22Rv1 (cell line): ENCODE measurements at regions not wholly inside any gene's neighbourhood (a gene's known extent, or its start where the extent isn't known, plus 50 kb on each side); places are given as distances from the start of the nearest gene placed in this dataset.
"Not testable (repeated sequence)": the region's sequence is repeated elsewhere in the genome, so short reads cannot be mapped to it uniquely, and the experiment has no call there.

Experiments used
- H3K27ac ChIP-seq: fragments of 450-650 bp; 2 replicates; pipeline ENCODE4 v1.5.1; 2017
- ZFX ChIP-seq: fragments of 450-650 bp; IDR thresholded peaks from 2 replicates; pipeline ENCODE4 v1.6.1; 2017; ENCODE audit warnings: antibody characterized with exemption, borderline replicate concordance
- TF ChIP-seq, protein P1 (sequence below): fragments of 450-650 bp; IDR thresholded peaks from 2 replicates; pipeline ENCODE4 v1.5.1; 2017; ENCODE audit warnings: mild to moderate bottlenecking

DNA sequence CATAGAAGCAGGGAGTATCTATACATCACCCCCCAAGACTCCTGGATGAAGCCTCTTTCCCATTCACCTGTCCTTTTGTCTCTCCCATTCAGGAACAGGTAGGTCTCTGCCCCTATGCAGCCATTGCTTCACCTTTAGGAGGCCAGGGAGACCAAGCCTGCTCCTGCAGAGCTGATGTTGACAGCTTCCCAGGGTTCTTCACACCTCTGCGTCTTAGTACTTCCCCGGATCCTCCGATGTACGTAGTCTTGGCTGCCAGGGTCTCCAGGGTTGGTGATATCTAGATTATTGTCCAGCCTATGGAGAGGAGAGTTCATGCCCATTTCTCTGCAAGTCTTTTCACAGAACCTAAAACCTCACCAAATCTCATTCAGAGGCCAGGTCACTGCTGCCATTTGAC, 365.7 kb upstream of the KLF6 start:
- no peak overlapping the region for H3K27ac ChIP-seq
- no peak for TF ChIP-seq ZFX
- TF ChIP-seq, protein P1, sequence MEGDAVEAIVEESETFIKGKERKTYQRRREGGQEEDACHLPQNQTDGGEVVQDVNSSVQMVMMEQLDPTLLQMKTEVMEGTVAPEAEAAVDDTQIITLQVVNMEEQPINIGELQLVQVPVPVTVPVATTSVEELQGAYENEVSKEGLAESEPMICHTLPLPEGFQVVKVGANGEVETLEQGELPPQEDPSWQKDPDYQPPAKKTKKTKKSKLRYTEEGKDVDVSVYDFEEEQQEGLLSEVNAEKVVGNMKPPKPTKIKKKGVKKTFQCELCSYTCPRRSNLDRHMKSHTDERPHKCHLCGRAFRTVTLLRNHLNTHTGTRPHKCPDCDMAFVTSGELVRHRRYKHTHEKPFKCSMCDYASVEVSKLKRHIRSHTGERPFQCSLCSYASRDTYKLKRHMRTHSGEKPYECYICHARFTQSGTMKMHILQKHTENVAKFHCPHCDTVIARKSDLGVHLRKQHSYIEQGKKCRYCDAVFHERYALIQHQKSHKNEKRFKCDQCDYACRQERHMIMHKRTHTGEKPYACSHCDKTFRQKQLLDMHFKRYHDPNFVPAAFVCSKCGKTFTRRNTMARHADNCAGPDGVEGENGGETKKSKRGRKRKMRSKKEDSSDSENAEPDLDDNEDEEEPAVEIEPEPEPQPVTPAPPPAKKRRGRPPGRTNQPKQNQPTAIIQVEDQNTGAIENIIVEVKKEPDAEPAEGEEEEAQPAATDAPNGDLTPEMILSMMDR = no peak

- not testable (repeated sequence) for H3K27ac ChIP-seq
Observed at GRCh38 chr10:4149460-4149859, 364.5 kb upstream of the KLF6 start.

- no peak overlapping the region for H3K27ac ChIP-seq
- no peak for TF ChIP-seq ZFX
- TF ChIP-seq, protein P1 = no peak
Observed at GRCh38 chr10:4147245-4147644, 362.2 kb upstream of the KLF6 start.

DNA sequence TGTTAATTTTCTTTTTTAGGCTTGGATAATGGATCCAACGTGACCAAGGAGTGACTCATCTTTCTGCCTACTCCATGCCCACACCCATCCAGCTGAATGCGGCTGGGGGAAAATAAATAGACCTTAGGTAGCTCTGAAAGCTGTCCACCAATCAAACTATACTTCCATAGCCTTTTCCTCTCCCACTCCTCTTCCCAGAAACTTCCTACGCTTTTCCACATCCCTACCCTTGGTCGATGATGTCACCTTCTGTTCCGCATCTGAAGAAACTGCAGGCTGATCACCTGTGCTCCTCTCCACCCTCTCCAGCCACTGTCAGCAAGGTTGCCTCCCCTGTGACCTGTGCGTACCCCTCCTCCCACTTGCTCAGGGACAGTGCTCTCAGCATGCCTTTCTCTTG, 359.8 kb upstream of the KLF6 start:
- H3K27ac ChIP-seq = no peak overlapping the region
- no peak for TF ChIP-seq ZFX
- TF ChIP-seq, protein P1 = no peak

GRCh38 chr10:4141471-4141870, 356.5 kb upstream of the KLF6 start:
- TF ChIP-seq, protein P1 = no peak
- TF ChIP-seq ZFX = no peak
- no peak overlapping the region for H3K27ac ChIP-seq

- TF ChIP-seq ZFX = no peak
- TF ChIP-seq, protein P1 = no peak
- H3K27ac ChIP-seq = no peak overlapping the region
Observed at GRCh38 chr10:4138146-4138721, 353.2 kb upstream of the KLF6 start.

DNA sequence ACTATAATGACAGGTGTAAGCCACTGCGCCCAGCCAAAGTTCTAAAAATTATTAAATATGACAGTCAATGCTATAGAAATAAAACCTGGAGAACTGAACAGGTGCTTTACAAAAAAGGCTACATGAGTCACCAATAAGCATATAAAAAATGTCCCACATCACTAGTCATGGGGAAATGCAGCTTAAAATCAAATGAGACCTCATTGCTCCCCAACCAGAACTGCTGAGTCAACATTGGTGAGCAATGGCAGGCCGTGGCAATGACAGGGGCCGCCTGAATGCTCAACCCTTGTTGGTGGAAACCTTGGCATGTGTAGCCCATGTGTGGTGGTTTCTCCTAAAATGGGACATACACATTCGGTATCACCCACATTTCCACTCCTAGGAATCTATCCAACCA, 352.3 kb upstream of the KLF6 start:
- H3K27ac ChIP-seq = no peak overlapping the region
- TF ChIP-seq, protein P1 = no peak
- no peak for TF ChIP-seq ZFX

DNA sequence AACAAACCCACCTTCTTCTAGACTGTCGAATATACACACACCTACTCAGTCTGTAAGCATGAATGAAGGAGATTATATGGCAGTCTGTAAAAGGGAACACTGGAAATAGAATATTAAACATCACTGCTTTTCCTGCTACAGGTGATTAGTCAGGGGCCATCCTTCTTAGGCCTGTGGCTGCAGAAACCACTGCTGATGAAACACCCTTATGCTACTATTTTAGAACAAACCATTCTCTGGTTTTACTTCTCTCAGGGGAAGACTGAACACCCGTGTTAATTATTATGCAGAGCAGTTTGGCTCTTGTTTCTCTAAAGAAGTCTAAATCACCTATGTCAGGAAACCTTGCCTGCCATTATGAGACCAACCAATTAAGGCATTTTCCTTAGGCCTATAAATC, 351.1 kb upstream of the KLF6 start:
- H3K27ac ChIP-seq = no peak overlapping the region

More for the DNA sequence above, 351.1 kb upstream of the KLF6 start:
- TF ChIP-seq, protein P1 = no peak
